Heart left ventricle (tissue), 13 donors: ENCODE measurements at regions not wholly inside any gene's neighbourhood (a gene's known extent, or its start where the extent isn't known, plus 50 kb on each side); places are given as distances from the start of the nearest gene placed in this dataset.

Experiments
- POLR2A ChIP-seq, 2 donors: fragments of 450-650 bp; IDR thresholded peaks; one replicate each; pipeline ENCODE4 v1.6.1; 2017; ENCODE audit warnings: antibody characterized with exemption in 2 of 2, mild to moderate bottlenecking in 2 of 2, moderate library complexity in 2 of 2
- TF ChIP-seq, protein P1 (sequence below), 12 donors: fragments of 200-600 bp; sonication (generic) in 4 of 12; IDR thresholded peaks; one replicate each; pipeline versions ENCODE4 v1.5.0 to v1.8.0; 2018 to 2022; ENCODE audit warnings: antibody characterized with exemption in 12 of 12, mild to moderate bottlenecking in 5 of 12
- donor health status: ischemic (EF 13 %, LVEDD 7.1; RV severe dilation, severe dysfunction).
- donor health status: DM: no; HTN: yes; CAD: no.
- donor health status: DM: no; HTN: no; CAD: no.
- donor health status: ischemic (EF 25% LVEDD 6.9; RV normal size, moderate dysfunction).
- donor health status: ischemic (EF 25% LVEDD 5.7; RV mildly dilated, moderate dysfunction).
- donor health status: ischemic (EF 35%, LVEDD 5.7; RV mildly dilated, moderate dysfunction).
- donor health status: nonischemic (EF 11% LVEDD 7.7; RV severe dilation, severe dysfunction).
- donor health status: DM: yes; HTN: yes; CAD: no.
- donor health status: PGD.
- donor health status: ischemic (EF 29% LVEDD 5.4; RV normal size, mild dysfunction).
- donor health status: nonischemic (EF 23%, LVEDD 6.1; RV moderate dilation, normal function).

DNA sequence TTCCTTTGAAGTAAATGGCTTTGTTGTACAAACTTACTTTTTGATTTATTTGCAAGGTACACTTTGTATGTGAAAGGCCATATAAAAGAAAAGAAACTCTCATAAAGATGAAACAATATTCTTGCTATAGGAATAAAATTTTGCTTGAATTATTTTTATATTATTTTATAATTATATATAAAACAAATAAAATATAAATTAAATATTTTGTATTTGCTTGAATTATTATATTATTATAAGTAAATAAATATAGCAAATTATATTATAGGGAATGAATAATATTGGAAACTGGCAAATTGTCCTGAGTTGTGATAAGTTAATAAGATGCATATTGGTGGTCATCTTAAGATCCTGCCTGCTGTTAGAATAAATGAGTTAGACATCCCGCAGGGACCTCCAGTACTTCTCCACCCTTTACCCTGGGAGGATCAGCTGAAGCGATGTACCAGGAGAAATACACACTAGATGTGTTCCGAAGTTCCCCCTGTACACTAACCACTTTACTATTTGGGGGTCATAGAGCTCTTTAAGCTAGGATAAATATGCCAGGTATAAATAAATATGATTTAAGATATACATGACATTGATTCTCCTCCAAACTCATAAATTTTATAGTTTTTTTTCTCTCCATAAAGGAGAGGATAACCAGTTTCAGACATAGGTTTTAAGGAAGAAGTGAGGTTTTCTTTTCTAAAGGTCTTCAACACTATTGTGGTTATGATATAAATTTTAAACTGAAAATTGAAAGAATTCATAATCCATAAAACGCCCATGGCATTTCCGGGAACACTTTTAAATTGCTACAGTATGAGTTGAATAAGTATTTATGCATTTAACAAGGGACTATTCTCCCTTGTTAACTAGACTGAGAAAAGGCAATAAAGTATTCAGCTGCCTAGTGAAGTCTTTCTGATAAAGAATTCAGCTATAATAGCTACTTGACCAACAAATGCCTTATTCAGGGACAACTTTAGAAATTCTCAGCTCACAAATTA is 486.3 kb upstream of the MARCKS start:
- TF ChIP-seq POLR2A (IDR thresholded peaks at IDR 0.05) = no peak
- TF ChIP-seq, protein P1, sequence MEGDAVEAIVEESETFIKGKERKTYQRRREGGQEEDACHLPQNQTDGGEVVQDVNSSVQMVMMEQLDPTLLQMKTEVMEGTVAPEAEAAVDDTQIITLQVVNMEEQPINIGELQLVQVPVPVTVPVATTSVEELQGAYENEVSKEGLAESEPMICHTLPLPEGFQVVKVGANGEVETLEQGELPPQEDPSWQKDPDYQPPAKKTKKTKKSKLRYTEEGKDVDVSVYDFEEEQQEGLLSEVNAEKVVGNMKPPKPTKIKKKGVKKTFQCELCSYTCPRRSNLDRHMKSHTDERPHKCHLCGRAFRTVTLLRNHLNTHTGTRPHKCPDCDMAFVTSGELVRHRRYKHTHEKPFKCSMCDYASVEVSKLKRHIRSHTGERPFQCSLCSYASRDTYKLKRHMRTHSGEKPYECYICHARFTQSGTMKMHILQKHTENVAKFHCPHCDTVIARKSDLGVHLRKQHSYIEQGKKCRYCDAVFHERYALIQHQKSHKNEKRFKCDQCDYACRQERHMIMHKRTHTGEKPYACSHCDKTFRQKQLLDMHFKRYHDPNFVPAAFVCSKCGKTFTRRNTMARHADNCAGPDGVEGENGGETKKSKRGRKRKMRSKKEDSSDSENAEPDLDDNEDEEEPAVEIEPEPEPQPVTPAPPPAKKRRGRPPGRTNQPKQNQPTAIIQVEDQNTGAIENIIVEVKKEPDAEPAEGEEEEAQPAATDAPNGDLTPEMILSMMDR (IDR thresholded peaks at IDR 0.05) = no peak
